HG02571 (cell line): ENCODE measurements at regions not wholly inside any gene's neighbourhood (a gene's known extent, or its start where the extent isn't known, plus 50 kb on each side); places are given as distances from the start of the nearest gene placed in this dataset.
"Not testable (repeated sequence)": the region's sequence is repeated elsewhere in the genome, so short reads cannot be mapped to it uniquely, and the experiment has no call there.

Source experiments
- ATAC-seq: cut with Tn5 transposase; IDR thresholded peaks from one replicate; pipeline ENCODE4 v1.9.1; 2021; ENCODE audit warnings: mild to moderate bottlenecking, moderate library complexity; ENCODE audit not compliant: unreplicated experiment

DNA sequence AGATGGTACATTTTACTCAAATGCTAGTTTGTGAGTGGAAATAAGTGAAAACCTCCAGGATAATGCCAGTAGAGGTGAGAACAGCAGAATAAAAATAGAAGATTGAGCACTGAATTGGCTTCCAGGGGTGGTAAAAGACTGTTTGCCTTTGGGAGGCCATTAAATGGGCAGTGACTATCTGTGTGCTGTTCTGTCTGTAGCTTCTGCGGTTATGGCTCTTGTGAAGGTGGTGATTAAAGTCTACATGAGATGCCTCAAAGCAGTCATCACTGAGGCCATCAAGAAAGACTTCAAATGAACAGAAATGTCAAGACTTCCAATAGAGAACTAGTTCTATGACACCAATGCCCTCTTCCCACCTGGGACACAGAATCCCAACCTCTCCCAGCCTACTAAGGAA lies 108.8 kb downstream of the EFHB start:
- ATAC-seq, result no peak

GRCh38 chr3:19822805-19823204 lies 111.2 kb downstream of the EFHB start:
- ATAC-seq, result no peak

- no peak for ATAC-seq
Measured at GRCh38 chr3:19816631-19817030, 117.4 kb downstream of the EFHB start.

GRCh38 chr3:19815805-19816204 lies 118.2 kb downstream of the EFHB start:
- no peak for ATAC-seq

DNA sequence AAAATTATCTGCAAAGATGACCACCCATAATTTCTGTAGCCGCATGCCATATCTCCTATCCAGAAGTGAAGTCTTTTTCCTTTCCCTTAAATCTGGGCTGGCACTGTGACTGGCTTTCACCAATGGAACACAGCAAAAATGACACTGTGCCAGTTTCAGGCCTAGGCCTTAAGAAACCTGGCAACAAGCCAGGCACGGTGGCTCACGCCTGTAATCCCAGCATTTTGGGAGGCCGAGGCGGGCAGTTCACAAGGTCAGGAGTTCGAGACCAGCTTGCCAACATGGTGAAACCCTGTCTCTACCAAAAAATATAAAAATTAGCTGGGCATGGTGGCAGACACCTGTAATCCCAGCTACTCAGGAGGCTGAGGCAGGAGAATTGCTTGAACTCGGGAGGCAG lies 120.3 kb downstream of the EFHB start:
- ATAC-seq, result not testable (repeated sequence)

DNA sequence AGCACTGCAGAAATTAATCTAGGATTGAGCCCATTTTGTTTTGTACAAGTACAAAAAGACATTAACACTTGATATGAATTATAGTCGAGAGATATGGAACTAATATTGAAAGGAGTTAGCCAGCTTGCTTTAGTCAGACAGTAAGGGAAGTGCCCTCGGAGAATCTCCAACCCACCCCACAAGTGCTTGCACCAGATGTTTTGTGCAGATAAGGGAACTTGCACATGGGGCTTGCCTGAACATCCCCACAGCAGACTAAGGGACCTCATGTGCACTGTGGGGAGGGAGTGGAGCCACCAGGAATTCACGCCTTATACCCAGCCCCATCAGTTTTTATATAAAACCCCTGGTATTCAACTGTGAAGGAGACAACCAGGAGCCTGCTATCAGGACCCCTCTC lies 122.3 kb downstream of the EFHB start:
- ATAC-seq, result no peak

GRCh38 chr3:19808834-19809233 lies 125.2 kb downstream of the EFHB start:
- no peak for ATAC-seq

GRCh38 chr3:19799887-19800286 lies 134.1 kb downstream of the EFHB start:
- no peak for ATAC-seq

- ATAC-seq, result no peak
Measured at GRCh38 chr3:19799115-19799514, 134.9 kb downstream of the EFHB start.

- ATAC-seq, result no peak
Measured at GRCh38 chr3:19798324-19798723, 135.7 kb downstream of the EFHB start.

- ATAC-seq, result no peak
Measured at GRCh38 chr3:19792388-19792787, 141.6 kb downstream of the EFHB start.

- ATAC-seq, result no peak
Measured at GRCh38 chr3:19775765-19776164, 158.3 kb downstream of the EFHB start.

GRCh38 chr3:19769694-19770093 lies 164.3 kb downstream of the EFHB start:
- ATAC-seq, result no peak

DNA sequence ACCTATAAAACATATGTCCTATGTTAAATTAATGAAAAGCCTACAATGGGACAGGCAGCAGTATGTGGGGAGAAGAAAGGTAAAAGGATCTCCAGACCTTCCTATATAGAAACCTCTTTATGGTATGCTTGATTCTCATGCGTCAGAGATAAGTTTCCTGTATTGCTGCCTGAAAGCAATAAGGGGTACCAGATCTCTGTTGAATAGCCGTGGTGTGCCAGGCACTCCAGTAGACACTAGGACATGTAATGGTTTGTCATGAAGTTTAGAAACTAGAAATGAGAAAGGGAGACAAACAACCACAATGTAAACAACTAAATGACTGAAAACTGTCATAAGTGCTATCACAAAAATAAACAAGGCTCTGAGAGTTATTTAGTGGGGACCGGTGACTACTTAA lies 168.1 kb downstream of the EFHB start:
- ATAC-seq, result no peak

DNA sequence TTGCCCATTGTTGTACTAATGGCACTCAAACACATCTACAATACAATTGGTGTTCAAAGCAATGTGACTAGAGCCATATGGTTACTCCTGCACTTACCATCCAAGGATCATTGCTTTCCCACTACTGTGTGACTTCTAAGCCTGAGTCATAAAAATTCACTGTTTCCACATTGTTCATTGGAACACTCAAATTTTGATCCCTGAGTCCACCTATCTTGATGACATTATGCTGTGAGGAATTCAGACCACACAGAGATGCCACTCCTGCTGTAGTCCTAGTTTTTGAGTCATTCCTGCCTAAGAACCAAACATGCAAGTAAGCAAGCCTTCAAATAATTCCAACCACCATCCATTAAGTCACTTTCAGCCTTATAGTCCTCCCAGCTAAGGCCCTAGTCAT lies 176.2 kb downstream of the EFHB start:
- ATAC-seq, result no peak

- no peak for ATAC-seq
Measured at GRCh38 chr3:19749448-19750017, 184.5 kb downstream of the EFHB start.

- ATAC-seq, result no peak
Measured at GRCh38 chr3:19748782-19749447, 185.1 kb downstream of the EFHB start.

DNA sequence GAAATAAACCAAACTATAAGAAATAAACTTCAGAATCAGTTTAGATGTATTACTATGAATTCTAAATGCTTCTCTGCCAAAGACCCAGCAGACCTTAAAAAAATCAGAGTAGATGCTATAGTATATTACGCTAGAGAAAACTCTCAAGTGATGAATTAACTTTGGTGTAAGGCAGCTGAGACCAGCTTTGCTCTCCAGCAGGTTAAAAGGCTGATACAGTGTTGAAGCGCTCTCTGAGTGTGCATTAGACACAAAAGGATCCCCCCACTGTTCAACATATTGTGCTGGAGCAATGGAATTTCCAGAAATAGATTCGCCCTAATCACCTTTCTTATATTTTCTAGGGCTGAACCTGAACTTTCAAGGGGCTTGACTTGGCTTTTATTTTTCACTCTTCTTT lies 190.0 kb downstream of the EFHB start:
- ATAC-seq, result no peak

- no peak for ATAC-seq
Measured at GRCh38 chr3:19742935-19743334, 191.1 kb downstream of the EFHB start.

- ATAC-seq, result no peak
Measured at GRCh38 chr3:19739504-19739903, 194.5 kb downstream of the EFHB start.

GRCh38 chr3:19738846-19739245 lies 195.2 kb downstream of the EFHB start:
- ATAC-seq, result no peak

DNA sequence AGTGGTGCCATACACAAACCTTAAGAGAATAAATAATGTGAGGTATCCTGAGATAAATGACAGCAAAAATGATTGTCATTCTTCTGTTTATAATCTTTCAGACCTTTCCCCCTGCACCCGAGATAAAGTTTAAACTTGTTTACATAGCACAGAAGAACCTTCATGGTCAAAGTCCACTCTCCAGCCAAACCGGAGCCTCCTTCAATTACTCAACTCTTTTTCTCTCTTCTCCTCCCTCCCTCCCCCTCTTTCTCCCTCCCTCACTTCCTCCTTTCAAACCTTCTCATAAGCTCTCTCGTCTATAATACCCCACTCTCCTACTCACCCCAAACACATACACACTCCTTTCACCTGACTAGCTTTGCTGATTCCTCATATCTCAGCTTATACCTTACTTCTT lies 198.9 kb downstream of the EFHB start:
- no peak for ATAC-seq

DNA sequence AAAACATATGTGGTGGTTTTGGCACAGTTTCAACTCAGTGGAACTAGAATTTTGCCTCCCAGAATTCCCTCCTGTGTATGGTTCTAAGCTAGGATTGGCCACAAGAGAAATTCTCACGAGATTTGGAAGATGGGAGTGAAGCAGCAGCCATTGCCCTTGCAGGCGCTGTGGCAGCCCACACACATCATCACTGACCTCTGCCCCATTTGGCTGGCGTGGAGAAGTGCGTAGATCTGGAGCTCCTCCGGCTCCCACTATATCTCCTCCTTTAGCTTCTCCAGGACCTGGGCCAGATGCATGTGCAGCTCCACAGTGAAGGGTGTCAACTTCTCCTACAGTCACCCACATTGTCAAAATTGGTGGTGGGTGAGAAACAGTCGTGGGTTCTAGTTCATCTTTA lies 199.6 kb downstream of the EFHB start:
- no peak for ATAC-seq
